ENCODE measurements at regions not wholly inside any gene's neighbourhood (a gene's known extent, or its start where the extent isn't known, plus 50 kb on each side); places are given as distances from the start of the nearest gene placed in this dataset.

- no peaks in the 10 kb centered on the region for H3K9me3 Mint-ChIP-seq
- ATAC-seq: no peak
- DNase-seq (ENCODE audit: low spot score): no peak
- Histone ChIP-seq H3K4me3 (no peak overlapping the region), H3K4me2 (no peak overlapping the region), H3K79me2 (replicated peaks; ENCODE audit: insufficient read depth) (no peaks in the 10 kb centered on the region), H3F3A (replicated peaks; ENCODE audit: low read depth) (no peaks in the 10 kb centered on the region), H3K36me3 (ENCODE audit: insufficient read depth) (no peaks in the 10 kb centered on the region), H2AFZ (0 out of 2 replicates have a peak overlapping the region, but pooled peaks have one; percentile 35), H3K27ac (ENCODE audit: low read depth) (no peak overlapping the region), H3K27me3 (ENCODE audit: insufficient read depth) (no peaks in the 10 kb centered on the region), H3K4me1 (ENCODE audit: insufficient read depth) (peaks cover 13% of the 10 kb centered on the region; the same call in 1 of the 2 replicates), H4K20me1 (replicated peaks; ENCODE audit: insufficient read depth) (no peaks in the 10 kb centered on the region), H3K9me2 (ENCODE audit: insufficient read depth) (peaks cover 17% of the 10 kb centered on the region)
- H3K4me3 Mint-ChIP-seq: no peak overlapping the region
- no peak for TF ChIP-seq ETS1 (IDR thresholded peaks at IDR 0.05)
- no peak for TF ChIP-seq JUNB (IDR thresholded peaks at IDR 0.05; ENCODE audit: unreplicated experiment)
- no peak for TF ChIP-seq EZH2phosphoT487 (IDR thresholded peaks at IDR 0.05; ENCODE audit: unreplicated experiment)
- TF ChIP-seq REST (IDR thresholded peaks at IDR 0.05; ENCODE audit: unreplicated experiment): no peak
- TF ChIP-seq ZNF114 (CRISPR knock-in tag; IDR thresholded peaks at IDR 0.05): no peak
- no peak for TF ChIP-seq STAT1 (IDR thresholded peaks at IDR 0.05; ENCODE audit: unreplicated experiment)
- TF ChIP-seq NANOG (IDR thresholded peaks at IDR 0.05; ENCODE audit: borderline replicate concordance): no peak
- TF ChIP-seq CTCF (conservative IDR thresholded peaks at IDR 0.05; ENCODE audit: low read depth in 2 of 2): no peak
- no peak for TF ChIP-seq POLR2AphosphoS5 (IDR thresholded peaks at IDR 0.05; ENCODE audit: low read depth)
- no peak for TF ChIP-seq ZNF331 (CRISPR knock-in tag; IDR thresholded peaks at IDR 0.05; ENCODE audit: low read depth)
- TF ChIP-seq CREB1 (CRISPR knock-in tag; IDR thresholded peaks at IDR 0.05; ENCODE audit: low read depth): no peak
- TF ChIP-seq EZH2 (IDR thresholded peaks at IDR 0.05; ENCODE audit: low read depth, unreplicated experiment): no peak
- H3K27me3 Mint-ChIP-seq (ENCODE audit: insufficient read depth, low read depth, poor library complexity): peaks cover 3% of the 10 kb centered on the region
- no peaks in the 10 kb centered on the region for H3K36me3 Mint-ChIP-seq (ENCODE audit: low read depth)
- no peak overlapping the region for H3K27ac Mint-ChIP-seq
- H3K4me1 Mint-ChIP-seq: peaks cover 12% of the 10 kb centered on the region
Observed at GRCh38 chr2:38156436-38156835, 80.5 kb upstream of the CYP1B1 start.

Measured in GM23338 (cell line).